Hematopoietic multipotent progenitor cell treated with erythropoietin and hydrocortisone succinate and interleukin-3 and kit ligand, for 6 days (in vitro differentiated cells): ENCODE measurements at regions not wholly inside any gene's neighbourhood (a gene's known extent, or its start where the extent isn't known, plus 50 kb on each side); places are given as distances from the start of the nearest gene placed in this dataset.
"Not testable (repeated sequence)": the region's sequence is repeated elsewhere in the genome, so short reads cannot be mapped to it uniquely, and the experiment has no call there.

Experiments used
- DNase-seq: peaks from one replicate; pipeline ENCODE4 v3.0.0-alpha.2; 2015

DNA sequence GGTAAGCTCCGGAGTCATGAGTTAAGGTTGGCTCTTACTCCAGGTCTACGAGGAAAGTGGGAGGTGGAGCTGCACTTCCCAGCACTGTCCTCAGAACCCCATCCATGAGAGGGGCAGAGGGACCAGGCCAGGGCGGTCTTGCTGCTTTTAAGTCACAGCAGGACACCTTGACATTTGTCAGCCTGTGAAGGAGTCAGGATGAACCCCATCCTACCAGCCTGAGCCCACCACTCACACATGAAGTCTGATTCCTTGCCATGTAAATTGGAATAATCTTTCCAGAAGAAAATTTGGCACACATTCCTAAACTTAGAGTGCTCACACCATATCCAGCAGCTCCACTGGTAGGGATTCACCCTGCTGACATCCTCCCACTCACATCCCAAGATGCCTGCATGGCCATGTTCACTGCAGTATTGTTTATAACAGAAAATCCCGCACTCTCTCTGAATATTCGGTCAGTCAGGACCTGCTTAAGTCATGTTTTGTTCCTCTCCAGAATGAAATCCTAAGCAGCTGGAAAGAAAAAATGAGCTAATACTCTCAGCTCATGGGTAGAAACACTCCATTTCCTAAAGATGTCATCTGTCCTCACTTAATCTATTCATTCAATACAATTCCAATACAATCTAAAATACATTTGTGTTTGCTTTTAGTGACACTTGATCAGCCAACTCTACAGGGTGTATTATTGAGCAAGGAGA, 79.3 kb upstream of the COL5A1 start:
- no peak for DNase-seq

- no peak for DNase-seq
Observed at GRCh38 chr9:134563397-134563796, 78.2 kb upstream of the COL5A1 start.

GRCh38 chr9:134564431-134565170, 77.0 kb upstream of the COL5A1 start:
- no peak for DNase-seq

DNA sequence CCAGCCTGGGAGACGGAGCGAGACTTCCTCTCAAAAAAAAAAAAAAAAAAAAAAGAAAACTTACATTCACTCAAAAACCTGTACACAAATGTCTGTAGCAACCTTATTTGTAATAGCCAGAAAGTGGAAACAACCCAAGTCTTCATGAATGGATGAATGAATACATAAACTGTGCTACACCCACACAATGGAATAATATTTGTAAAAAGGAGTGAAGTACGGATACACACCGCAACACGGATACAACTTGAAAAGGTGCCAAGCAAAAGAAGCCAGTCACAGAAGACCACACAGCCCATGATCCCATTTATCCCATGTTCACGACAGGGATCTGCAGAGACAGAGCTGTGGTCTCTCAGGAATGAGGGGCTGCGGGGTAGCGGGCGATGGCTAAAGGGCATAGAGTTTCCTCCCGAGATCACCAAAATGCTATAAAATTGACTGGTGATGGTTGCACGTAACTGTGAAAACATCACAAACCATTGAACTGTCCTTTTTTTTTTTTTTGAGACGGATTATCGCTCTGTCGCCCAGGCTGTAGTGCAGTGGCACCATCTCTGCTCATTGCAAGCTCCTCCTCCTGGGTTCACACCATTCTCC, 76.2 kb upstream of the COL5A1 start:
- DNase-seq: no peak

DNA sequence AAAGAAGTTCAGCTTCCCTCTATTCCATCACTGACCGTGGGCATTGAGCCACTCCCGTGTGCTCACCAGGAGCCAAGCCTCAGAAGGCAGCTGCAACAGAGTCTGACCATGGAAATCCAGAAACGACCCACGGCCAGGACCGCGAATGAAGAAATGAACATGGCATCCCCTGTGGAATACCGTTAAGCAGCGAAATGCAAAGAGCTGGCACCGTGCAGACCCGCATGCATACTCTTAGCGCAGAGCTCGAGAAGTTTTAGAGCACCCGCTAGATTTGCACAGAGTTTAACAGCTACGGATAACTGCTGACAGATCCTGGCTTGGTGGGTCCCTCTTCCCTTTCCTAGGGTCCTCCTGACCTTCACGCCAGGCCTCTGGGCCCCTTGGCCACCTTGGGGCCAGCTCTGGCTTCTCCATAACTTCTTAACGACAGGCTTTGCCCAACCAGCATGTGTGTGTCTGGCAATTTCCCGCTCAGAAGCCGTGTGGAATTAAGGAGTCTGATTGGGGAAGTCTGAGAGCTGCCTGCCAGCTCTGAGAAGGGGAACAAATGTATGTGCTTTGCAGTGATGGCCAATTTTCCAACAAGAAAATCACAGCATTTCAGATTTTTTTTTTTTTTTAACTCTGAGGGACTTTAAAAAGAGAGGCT, 75.3 kb upstream of the COL5A1 start:
- no peak for DNase-seq

DNA sequence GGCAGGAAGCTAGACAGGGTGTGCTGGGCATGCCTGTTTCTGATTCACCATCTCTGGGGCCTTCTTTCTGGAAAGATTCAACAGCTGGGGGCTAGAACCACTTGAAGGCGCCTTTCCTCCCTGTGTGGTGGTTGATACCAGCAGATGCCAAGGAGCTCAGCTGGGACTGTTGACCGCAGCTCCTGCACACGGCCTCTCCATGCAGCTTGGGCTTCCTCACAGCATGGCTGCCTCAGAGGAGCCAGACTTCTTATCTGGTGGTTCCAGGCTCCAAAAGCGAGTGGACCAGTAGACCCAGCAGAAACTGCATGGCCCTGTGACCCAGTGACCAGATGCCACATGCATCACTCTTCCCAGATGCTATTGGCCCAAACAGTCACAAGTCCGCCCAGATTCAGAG, 74.7 kb upstream of the COL5A1 start:
- DNase-seq: no peak

- DNase-seq: no peak
Observed at GRCh38 chr9:134568116-134568515, 73.5 kb upstream of the COL5A1 start.

DNA sequence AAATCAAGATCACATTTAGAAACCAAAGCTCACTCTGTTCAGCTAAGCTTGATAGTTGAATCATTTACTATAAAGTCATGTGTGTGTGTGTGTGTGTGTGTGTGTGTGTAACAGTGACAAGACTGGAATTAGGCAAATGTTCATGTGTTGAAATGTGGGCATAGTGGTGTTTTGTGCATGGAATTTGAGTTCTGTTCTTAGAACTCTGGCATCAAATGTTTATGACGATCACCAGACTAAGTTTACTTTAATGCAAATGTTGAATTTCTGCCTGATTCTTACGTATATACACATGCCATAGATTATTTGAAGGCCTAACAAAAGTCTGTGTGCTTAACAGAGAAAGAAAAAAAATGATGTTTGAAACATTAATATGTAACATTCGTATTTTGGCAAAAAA, 72.8 kb upstream of the COL5A1 start:
- no peak for DNase-seq

- no peak for DNase-seq
Observed at GRCh38 chr9:134569626-134570025, 72.0 kb upstream of the COL5A1 start.

DNA sequence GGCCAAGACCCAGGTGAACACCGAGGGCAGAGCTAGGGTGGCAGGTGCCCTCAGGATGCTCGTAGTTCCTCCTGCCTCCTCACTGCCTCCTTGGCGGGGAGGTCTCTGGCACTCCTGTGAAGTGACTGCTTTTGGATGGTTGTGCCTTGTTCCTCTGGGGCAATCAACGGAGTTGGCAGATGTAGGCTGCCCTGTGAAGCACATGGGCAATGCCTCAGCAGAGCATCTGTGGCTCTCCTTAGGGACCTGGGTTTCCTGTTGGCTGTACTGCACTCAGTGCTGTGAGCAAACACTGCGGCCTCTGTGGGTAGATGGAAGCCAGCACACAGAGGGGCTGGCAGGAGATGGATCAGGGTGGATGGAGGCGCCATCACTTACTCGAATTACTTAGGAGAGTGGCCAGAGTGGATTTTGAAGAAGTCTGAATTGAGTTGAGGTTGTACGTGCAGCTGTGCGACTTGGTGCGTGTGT, 71.4 kb upstream of the COL5A1 start:
- DNase-seq: no peak

DNA sequence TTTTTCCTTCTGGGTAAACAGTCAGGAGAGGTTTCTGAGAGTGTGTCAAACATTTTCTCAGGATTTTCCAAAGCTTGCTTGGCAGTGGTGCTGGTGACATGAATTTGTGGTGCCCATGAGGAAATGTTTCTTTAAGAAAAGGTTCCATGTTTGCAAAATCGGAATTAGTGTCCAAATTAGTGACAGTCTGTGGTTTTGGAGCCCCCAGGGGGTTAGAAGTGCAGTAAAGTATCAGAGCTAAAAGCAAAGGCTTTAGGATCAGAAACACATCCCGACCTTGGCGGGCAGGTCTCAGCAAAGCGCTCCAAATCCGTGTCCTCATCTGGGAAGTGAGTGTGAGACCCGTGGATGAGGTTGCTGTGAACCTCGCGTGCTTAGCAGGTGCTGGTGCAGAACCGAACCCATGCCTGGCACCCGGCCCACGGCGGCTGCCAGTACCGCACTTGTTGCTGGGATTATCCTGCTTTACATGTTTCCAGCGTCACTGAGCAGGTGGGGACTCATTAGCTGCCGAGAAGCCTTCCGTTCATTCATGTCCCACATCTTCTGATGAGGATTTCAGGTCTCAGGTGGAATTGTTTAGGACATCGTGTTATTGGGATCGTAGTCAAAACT, 70.8 kb upstream of the COL5A1 start:
- DNase-seq: no peak

- DNase-seq: no peak
Observed at GRCh38 chr9:134571326-134571931, 70.2 kb upstream of the COL5A1 start.

DNA sequence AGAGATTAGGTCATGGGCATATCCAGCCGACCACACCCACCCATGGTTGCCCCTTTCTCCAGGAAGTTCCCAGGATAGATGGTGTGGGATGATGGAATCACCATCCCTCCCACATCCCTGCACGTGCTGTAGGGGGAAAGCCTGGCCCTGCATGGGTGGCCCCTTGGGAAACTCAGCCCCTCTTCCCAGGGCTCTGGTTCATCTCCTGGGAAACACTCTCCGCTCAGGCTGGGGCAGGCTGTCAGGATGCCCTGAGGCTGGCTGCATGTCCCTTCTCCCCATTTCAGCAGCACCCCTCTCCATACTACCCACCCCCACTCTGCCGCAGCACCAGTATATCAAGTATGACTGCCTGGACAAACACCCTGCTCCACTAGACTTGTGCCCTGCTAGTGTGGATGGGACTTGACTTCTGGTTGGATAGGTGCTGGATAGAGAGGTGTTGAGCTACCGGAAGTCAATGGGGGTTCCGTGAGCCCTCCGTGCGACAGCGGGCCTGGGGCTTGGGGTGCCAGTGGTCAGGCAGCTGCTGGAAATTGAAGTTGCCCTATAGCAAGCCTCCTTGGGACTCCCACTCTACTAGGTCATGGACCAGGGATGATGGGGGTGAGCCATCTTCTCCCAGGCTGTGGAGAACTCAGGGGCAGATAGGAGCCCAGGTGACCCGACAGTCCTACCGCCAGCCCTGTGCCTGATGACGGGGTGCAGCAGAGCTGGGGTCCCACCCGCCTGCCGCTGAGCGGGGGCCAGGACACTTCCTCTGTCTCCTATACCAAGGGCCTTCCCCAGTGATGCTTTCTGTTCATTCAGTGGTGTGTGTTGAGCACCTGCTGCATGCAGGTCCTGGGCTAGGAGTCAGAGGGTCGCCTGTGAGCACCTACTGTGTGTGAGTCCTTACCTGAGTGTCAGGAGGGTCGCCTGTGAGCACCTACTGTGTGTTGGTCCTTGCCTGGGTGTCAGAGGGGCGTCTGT, 69.4 kb upstream of the COL5A1 start:
- peak; percentile 27 for DNase-seq

DNA sequence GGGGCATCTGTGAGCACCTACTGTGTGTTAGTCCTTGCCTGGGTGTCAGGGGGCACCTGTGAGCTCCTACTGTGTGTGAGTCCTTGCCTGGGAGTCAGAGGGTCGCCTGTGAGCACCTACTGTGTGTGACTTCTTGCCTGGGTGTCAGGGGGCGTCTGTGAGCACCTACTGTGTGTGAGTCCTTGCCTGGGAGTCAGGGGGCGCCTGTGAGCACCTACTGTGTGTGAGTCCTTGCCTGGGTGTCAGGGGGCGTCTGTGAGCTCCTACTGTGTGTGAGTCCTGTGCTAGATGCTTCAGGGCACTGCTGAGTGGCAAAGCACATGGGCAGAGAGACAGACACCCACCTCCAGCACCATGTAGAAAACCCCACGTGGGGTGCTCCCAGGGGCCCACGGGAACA, 66.9 kb upstream of the COL5A1 start:
- DNase-seq: not testable (repeated sequence)

- DNase-seq: no peak
Observed at GRCh38 chr9:134575103-134575900, 66.3 kb upstream of the COL5A1 start.

DNA sequence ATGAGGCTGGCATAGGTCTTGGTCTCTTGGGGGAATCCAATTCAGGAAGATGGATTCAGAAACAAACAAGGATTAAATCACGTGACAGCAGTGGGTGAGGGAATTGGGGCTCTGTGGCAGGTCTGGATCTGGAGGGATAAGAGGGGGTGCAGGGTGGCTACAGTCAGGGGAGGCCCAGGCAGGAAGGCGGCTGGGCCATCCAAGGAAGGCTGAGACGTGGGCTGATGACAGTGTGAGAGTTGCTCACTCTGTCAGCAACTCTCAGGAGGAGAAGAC, 65.8 kb upstream of the COL5A1 start:
- no peak for DNase-seq

GRCh38 chr9:134585021-134585561, 56.5 kb upstream of the COL5A1 start:
- DNase-seq: no peak

DNA sequence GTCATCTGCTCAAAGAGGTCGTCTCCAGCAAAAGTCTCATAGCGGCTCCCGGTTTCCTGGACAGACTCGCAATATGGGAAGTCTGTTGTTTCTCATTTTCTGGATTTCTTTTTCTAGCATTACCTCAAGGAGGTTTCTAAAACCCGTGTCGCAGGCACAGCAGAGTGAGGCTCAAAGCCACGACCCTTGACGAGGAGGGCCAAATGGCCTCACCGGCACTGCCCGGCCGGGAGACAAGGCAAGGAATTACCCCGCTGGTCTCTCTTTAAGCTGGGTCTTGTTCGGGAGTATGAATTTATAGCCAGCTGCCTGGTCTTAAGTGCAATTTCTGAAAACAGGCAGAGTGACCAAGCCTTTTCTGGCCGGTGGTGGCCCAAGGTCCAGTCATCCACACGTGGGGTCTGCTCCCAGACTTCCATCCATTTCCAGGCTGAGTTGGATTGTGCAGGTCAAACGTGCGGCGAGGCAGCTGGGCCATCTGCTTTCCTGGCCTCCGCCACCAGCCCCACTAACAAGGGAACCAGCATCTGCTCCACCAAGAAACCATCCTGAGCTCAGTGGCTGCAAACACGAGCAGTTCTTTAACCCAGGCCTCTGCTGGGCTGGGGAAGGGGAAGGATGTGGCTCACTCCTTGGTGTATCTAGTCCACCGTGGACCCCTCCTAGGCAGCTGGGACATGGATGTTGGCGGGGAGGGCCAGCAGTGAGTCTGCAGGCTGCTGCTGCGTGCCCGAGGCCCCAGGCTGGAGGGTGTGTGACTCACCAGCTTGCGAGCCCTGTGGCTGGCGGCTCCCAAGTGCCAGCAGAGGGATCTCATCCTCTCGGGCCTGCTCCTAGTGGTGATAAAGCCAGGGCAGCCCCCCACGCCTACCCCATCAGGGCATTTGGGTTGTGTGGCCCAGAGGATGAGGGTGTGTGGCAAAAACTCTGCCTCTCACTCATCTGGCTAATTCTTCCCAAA, 55.6 kb upstream of the COL5A1 start:
- no peak for DNase-seq

DNA sequence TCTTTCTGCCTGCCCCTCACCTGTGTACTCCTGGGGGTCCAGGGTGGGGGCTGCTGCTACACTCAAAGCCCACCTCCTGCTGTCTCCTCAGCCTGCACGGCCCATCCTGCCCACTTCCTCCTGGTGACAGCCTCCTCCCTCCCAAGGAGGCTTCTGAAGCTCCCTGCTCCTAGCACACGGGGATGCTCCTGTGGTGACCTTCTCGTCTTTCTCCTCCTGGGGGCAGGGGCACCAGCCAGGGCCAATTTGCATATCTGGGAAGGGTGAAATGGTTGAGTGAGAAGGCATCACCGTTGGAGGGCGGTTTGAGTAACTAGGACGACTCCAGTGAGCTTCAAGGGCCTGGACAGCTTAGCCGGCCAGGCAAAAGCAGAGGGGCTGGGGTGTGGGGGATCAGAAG, 51.9 kb upstream of the COL5A1 start:
- no peak for DNase-seq
